ENCODE measurements at regions not wholly inside any gene's neighbourhood (a gene's known extent, or its start where the extent isn't known, plus 50 kb on each side); places are given as distances from the start of the nearest gene placed in this dataset.
"Not testable (repeated sequence)": the region's sequence is repeated elsewhere in the genome, so short reads cannot be mapped to it uniquely, and the experiment has no call there.

DNA sequence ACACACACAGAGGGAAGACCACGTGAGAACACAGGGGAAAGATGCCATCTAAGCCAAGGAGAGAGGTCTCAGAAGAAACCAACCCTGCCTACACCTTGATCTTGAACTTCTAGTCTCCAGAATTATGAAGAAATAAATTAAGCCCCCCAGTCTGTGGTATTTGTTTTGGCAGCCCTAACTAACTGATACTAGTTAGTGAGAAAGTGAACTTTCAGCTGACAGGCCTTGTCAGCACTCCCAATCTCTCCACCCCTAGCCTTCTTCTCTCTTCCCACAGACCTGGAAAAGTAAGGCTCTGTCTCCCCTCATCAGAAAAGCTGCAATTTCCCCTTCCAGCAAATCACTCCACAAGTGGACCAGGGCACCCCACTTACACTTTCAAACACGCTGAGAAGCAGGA is 108.6 kb upstream of the CDYL start:
- H3K27ac ChIP-seq (ENCODE audit: low read depth, low read length) = no peak overlapping the region
- no peak overlapping the region for H3K9ac ChIP-seq (ENCODE audit: low read depth in 1 of 3, low read length in 3 of 3)
- peaks cover 0 to 2% (median 0%) of the 10 kb centered on the region in 3 donors for H3K27me3 ChIP-seq (ENCODE audit: control insufficient read depth in 3 of 3, insufficient read depth in 3 of 3, low read length in 3 of 3)
- H3K4me3 ChIP-seq (ENCODE audit: low read length in 3 of 3) = no peak overlapping the region
- H3K36me3 ChIP-seq (ENCODE audit: control insufficient read depth in 3 of 3, insufficient read depth in 3 of 3, low read length in 3 of 3) = no peaks in the 10 kb centered on the region
- H3K4me1 ChIP-seq (ENCODE audit: control insufficient read depth in 3 of 3, insufficient read depth in 3 of 3, low read length in 3 of 3) = peaks cover 10 to 18% (median 14%) of the 10 kb centered on the region in 3 donors
- H3K9me3 ChIP-seq (ENCODE audit: control insufficient read depth in 3 of 3, low read length in 3 of 3) = peaks cover 0 to 3% (median 0%) of the 10 kb centered on the region in 3 donors

GRCh38 chr6:4666886-4667513 is 109.2 kb upstream of the CDYL start:
- Histone ChIP-seq H3K4me3 (ENCODE audit: low read length in 3 of 3) (no peak overlapping the region), H3K9me3 (ENCODE audit: control insufficient read depth in 3 of 3, low read length in 3 of 3) (peaks cover 0 to 3% (median 0%) of the 10 kb centered on the region in 3 donors), H3K4me1 (ENCODE audit: control insufficient read depth in 3 of 3, insufficient read depth in 3 of 3, low read length in 3 of 3) (peaks cover 10 to 18% (median 14%) of the 10 kb centered on the region in 3 donors), H3K9ac (ENCODE audit: low read depth in 1 of 3, low read length in 3 of 3) (no peak overlapping the region), H3K27ac (ENCODE audit: low read depth, low read length) (no peak overlapping the region), H3K36me3 (ENCODE audit: control insufficient read depth in 3 of 3, insufficient read depth in 3 of 3, low read length in 3 of 3) (no peaks in the 10 kb centered on the region), H3K27me3 (ENCODE audit: control insufficient read depth in 3 of 3, insufficient read depth in 3 of 3, low read length in 3 of 3) (peaks cover 0 to 2% (median 0%) of the 10 kb centered on the region in 3 donors)

DNA sequence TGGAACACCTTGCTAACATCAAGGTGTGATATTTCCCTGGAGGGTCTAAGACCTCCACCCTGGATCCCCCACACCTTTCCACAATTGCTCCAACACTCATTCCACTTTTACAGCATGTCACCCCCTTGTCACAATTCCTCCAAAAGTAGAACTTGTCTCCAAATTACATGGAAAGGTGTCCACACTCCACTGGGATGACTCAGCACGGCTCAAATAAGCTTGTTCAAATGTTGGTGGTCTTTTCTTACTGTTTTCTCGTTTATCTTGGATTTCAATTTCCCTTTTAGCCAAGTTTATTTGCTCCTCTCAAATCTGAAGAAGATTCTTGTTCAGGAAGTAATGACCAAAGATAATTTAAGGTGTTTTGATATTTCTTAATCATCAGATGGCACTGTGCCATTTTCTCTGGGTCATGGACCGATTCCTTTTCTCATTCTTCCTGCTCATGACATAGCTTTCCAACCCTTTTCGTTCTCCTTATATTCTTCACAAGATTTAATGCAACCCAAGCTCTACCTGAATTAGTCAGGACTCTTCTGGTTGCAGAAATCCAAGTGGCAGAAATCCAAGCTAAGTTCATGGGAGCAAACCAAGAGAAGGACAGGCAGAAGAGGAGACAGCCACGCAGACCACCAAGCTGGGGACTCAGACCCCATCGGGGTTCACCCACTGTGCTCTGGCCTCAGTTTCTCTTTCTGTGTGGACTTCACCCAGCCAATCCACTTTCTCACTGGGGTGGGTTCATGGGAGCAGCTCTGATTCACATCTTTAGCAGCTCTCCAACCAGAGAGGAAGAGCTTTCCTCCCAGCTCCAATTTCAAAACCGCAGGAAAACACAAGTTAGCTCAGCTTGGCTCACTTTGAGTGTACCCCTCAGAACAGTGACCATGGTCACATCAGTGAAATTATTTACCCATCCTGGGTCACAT is 110.5 kb upstream of the CDYL start:
- no peak overlapping the region for H3K9ac ChIP-seq (ENCODE audit: low read depth in 1 of 3, low read length in 3 of 3)
- no peak overlapping the region for H3K4me3 ChIP-seq (ENCODE audit: low read length in 3 of 3)
- H3K27ac ChIP-seq (ENCODE audit: low read depth, low read length) = no peak overlapping the region
- no peaks in the 10 kb centered on the region for H3K27me3 ChIP-seq (ENCODE audit: control insufficient read depth in 3 of 3, insufficient read depth in 3 of 3, low read length in 3 of 3)
- peaks cover 14 to 24% (median 18%) of the 10 kb centered on the region in 3 donors for H3K4me1 ChIP-seq (ENCODE audit: control insufficient read depth in 3 of 3, insufficient read depth in 3 of 3, low read length in 3 of 3)
- H3K36me3 ChIP-seq (ENCODE audit: control insufficient read depth in 3 of 3, insufficient read depth in 3 of 3, low read length in 3 of 3) = no peaks in the 10 kb centered on the region
- H3K9me3 ChIP-seq (ENCODE audit: control insufficient read depth in 3 of 3, low read length in 3 of 3) = peaks cover 0 to 3% (median 0%) of the 10 kb centered on the region in 3 donors

- Histone ChIP-seq H3K9me3 (ENCODE audit: control insufficient read depth in 3 of 3, low read length in 3 of 3) (peaks cover 0 to 3% (median 0%) of the 10 kb centered on the region in 3 donors), H3K4me1 (ENCODE audit: control insufficient read depth in 3 of 3, insufficient read depth in 3 of 3, low read length in 3 of 3) (peaks cover 18 to 24% (median 22%) of the 10 kb centered on the region in 3 donors), H3K4me3 (ENCODE audit: low read length in 3 of 3) (no peak overlapping the region), H3K9ac (ENCODE audit: low read depth in 1 of 3, low read length in 3 of 3) (no peak overlapping the region), H3K27me3 (ENCODE audit: control insufficient read depth in 3 of 3, insufficient read depth in 3 of 3, low read length in 3 of 3) (no peaks in the 10 kb centered on the region), H3K36me3 (ENCODE audit: control insufficient read depth in 3 of 3, insufficient read depth in 3 of 3, low read length in 3 of 3) (no peaks in the 10 kb centered on the region), H3K27ac (ENCODE audit: low read depth, low read length) (no peak overlapping the region)
Measured at GRCh38 chr6:4664911-4665310, 111.3 kb upstream of the CDYL start.

DNA sequence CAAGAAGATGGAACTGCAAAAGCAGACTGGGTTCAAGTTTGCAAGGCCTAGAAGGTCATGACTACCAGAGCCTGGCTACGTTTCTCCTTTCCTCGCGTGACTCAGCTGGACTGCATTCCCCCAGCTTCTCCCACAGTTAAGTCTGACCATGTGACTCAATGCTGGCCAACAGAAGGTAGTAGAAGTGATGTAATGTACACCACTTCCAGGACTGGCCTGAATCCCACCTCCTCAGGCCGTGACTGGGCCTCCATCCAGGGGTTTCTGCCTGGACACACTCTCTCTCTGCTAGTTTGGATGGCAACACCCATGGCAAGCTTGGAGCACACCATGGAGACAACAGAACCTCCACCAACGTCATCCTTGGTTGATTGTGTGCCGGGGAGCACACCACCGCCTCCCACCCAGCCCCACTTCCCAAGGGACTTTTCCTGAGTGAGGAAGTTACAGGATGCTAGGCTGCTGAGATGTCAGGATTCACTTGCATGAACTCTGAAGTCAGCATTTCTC is 112.0 kb upstream of the CDYL start:
- Histone ChIP-seq H3K27ac (ENCODE audit: low read depth, low read length) (peak overlapping the region; percentile 45), H3K9ac (ENCODE audit: low read depth in 1 of 3, low read length in 3 of 3) (no peak overlapping the region), H3K4me1 (ENCODE audit: control insufficient read depth in 3 of 3, insufficient read depth in 3 of 3, low read length in 3 of 3) (peaks cover 18 to 23% (median 22%) of the 10 kb centered on the region in 3 donors), H3K9me3 (ENCODE audit: control insufficient read depth in 3 of 3, low read length in 3 of 3) (peaks cover 0 to 3% (median 0%) of the 10 kb centered on the region in 3 donors), H3K4me3 (ENCODE audit: low read length in 3 of 3) (no peak overlapping the region), H3K36me3 (ENCODE audit: control insufficient read depth in 3 of 3, insufficient read depth in 3 of 3, low read length in 3 of 3) (no peaks in the 10 kb centered on the region), H3K27me3 (ENCODE audit: control insufficient read depth in 3 of 3, insufficient read depth in 3 of 3, low read length in 3 of 3) (no peaks in the 10 kb centered on the region)

DNA sequence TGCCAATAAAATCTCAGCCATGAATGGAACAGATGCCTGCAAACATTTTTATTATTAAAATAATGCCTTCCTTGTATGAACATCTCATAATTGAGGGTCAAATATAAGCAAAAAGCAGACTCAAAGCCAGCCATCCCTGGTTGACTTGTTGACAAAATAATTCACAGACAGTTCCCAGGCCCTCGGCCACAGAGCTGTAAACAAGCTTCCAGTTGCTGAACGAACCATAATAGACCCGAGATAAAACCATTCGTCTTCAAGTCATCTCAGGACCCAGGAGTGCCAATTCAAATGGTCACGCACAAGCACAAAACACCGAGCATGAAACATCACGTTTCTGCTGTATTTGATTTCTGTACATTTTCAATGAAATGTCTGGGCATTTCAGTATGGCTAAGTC is 113.3 kb upstream of the CDYL start:
- no peaks in the 10 kb centered on the region for H3K27me3 ChIP-seq (ENCODE audit: control insufficient read depth in 3 of 3, insufficient read depth in 3 of 3, low read length in 3 of 3)
- peaks cover 0 to 3% (median 0%) of the 10 kb centered on the region in 3 donors for H3K9me3 ChIP-seq (ENCODE audit: control insufficient read depth in 3 of 3, low read length in 3 of 3)
- no peaks in the 10 kb centered on the region for H3K36me3 ChIP-seq (ENCODE audit: control insufficient read depth in 3 of 3, insufficient read depth in 3 of 3, low read length in 3 of 3)
- no peak overlapping the region for H3K27ac ChIP-seq (ENCODE audit: low read depth, low read length)
- H3K4me1 ChIP-seq (ENCODE audit: control insufficient read depth in 3 of 3, insufficient read depth in 3 of 3, low read length in 3 of 3) = peaks cover 18 to 23% (median 22%) of the 10 kb centered on the region in 3 donors
- no peak overlapping the region for H3K4me3 ChIP-seq (ENCODE audit: low read length in 3 of 3)
- no peak overlapping the region for H3K9ac ChIP-seq (ENCODE audit: low read depth in 1 of 3, low read length in 3 of 3)

DNA sequence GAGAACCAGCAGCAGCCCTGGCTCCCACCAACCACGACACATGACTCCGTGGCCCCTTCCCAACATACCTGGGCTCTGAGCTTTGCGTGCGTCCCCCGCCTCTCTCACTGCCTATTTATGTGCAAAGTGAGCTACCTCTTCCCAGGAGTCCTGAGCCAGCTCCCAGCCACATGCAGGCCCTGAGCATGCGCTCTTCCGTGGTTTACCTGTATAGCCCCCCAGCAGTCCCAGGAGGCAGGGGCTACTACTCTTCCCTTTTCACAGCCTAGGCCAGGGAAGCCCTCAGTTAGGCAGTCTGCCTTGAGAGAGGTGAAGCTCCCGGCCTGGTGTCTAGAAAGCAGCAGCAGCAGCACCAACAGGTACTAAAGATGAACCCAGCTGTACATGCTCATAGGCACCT is 114.8 kb upstream of the CDYL start:
- Histone ChIP-seq H3K27me3 (ENCODE audit: control insufficient read depth in 3 of 3, insufficient read depth in 3 of 3, low read length in 3 of 3) (no peaks in the 10 kb centered on the region), H3K4me3 (ENCODE audit: low read length in 3 of 3) (no peak overlapping the region), H3K36me3 (ENCODE audit: control insufficient read depth in 3 of 3, insufficient read depth in 3 of 3, low read length in 3 of 3) (no peaks in the 10 kb centered on the region), H3K9ac (ENCODE audit: low read depth in 1 of 3, low read length in 3 of 3) (no peak overlapping the region), H3K4me1 (ENCODE audit: control insufficient read depth in 3 of 3, insufficient read depth in 3 of 3, low read length in 3 of 3) (peaks cover 18 to 23% (median 22%) of the 10 kb centered on the region in 3 donors), H3K27ac (ENCODE audit: low read depth, low read length) (no peak overlapping the region), H3K9me3 (ENCODE audit: control insufficient read depth in 3 of 3, low read length in 3 of 3) (peaks cover 0 to 3% (median 0%) of the 10 kb centered on the region in 3 donors)

DNA sequence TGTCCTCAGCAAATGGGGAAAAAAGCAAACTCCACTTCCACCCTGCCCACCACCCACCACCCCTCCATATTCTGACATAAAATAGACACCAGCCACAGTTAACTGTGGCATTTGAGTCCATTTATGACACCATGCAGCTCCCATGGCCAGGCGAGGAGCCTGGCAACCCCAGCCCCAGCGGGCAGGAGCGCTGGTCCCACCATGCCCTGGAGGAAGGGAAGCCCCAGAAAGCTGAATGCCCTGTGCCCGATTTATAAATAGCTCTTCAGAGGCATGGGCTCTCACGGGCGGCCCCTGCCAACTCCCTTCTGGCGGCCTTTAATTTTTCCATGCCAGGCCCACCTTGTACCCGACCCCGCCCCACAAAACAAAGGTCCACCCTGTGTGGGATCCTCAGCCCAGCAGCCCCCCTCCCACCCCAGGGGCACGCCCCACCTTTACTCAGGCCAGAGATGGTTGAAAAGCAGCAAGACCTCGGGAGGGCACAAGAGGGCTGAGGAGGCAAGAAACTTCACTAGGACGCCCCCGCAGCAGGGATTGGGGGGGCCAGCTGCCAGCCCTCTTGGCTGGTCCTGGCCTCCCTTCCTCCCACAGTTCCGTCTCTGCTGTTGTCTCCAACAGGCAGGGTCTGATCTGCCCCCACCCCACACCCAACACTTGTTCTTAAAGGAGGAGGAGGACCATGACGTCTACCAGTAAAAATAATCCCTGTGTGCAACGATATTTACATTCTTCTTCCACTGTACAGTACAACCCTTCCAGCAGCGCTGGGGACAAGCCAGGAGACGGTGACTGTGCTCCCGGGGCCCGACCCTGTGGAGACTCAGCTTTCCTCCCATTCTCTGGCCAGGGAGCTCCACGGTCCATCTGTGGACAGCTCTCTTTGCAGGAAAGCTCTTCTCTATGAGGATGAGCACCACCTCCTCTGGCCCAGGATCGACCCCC is 115.6 kb upstream of the CDYL start:
- peak overlapping the region; percentile 25 for H3K27ac ChIP-seq (ENCODE audit: low read depth, low read length)
- peak overlapping the region in 2 of 3 donors; percentile 22 to 38 for H3K4me3 ChIP-seq (ENCODE audit: low read length in 3 of 3)
- H3K4me1 ChIP-seq (ENCODE audit: control insufficient read depth in 3 of 3, insufficient read depth in 3 of 3, low read length in 3 of 3) = peaks cover 18 to 23% (median 22%) of the 10 kb centered on the region in 3 donors
- no peaks in the 10 kb centered on the region for H3K27me3 ChIP-seq (ENCODE audit: control insufficient read depth in 3 of 3, insufficient read depth in 3 of 3, low read length in 3 of 3)
- peak overlapping the region in 1 of 3 donors; percentile 62 for H3K9ac ChIP-seq (ENCODE audit: low read depth in 1 of 3, low read length in 3 of 3)
- peaks cover 0 to 3% (median 0%) of the 10 kb centered on the region in 3 donors for H3K9me3 ChIP-seq (ENCODE audit: control insufficient read depth in 3 of 3, low read length in 3 of 3)
- H3K36me3 ChIP-seq (ENCODE audit: control insufficient read depth in 3 of 3, insufficient read depth in 3 of 3, low read length in 3 of 3) = no peaks in the 10 kb centered on the region

GRCh38 chr6:4659719-4660118 is 116.5 kb upstream of the CDYL start:
- H3K36me3 ChIP-seq (ENCODE audit: control insufficient read depth in 3 of 3, insufficient read depth in 3 of 3, low read length in 3 of 3); H3K9me3 ChIP-seq (ENCODE audit: control insufficient read depth in 3 of 3, low read length in 3 of 3); H3K4me3 ChIP-seq (ENCODE audit: low read length in 3 of 3); H3K27ac ChIP-seq (ENCODE audit: low read depth, low read length); H3K9ac ChIP-seq (ENCODE audit: low read depth in 1 of 3, low read length in 3 of 3); H3K27me3 ChIP-seq (ENCODE audit: control insufficient read depth in 3 of 3, insufficient read depth in 3 of 3, low read length in 3 of 3): not testable (repeated sequence)
- peaks cover 18 to 23% (median 22%) of the 10 kb centered on the region in 3 donors for H3K4me1 ChIP-seq (ENCODE audit: control insufficient read depth in 3 of 3, insufficient read depth in 3 of 3, low read length in 3 of 3)
